ENCODE measurements at regions not wholly inside any gene's neighbourhood (a gene's known extent, or its start where the extent isn't known, plus 50 kb on each side); places are given as distances from the start of the nearest gene placed in this dataset.
"Not testable (repeated sequence)": the region's sequence is repeated elsewhere in the genome, so short reads cannot be mapped to it uniquely, and the experiment has no call there.

GRCh38 chr7:19964246-19964645 is 190.8 kb upstream of the TMEM196 start:
- FAIRE-seq (no peak), DNase-seq (ENCODE audit: low spot score in 2 of 2) (peak in 1 of 2 donors; percentile 6)

GRCh38 chr7:19963695-19964094 is 190.3 kb upstream of the TMEM196 start:
- FAIRE-seq = no peak
- no peak for DNase-seq (ENCODE audit: low spot score in 2 of 2)

- FAIRE-seq = no peak
Measured at GRCh38 chr7:19958309-19958896, 185.0 kb upstream of the TMEM196 start.

GRCh38 chr7:19957664-19958063 is 184.2 kb upstream of the TMEM196 start:
- DNase-seq (ENCODE audit: low spot score in 2 of 2) (no peak), FAIRE-seq (no peak)

More at GRCh38 chr7:19958309-19958896, 185.0 kb upstream of the TMEM196 start:
- no peak for DNase-seq (ENCODE audit: low spot score in 2 of 2)

- DNase-seq (ENCODE audit: low spot score in 2 of 2); FAIRE-seq: not testable (repeated sequence)
Measured at GRCh38 chr7:19954166-19954565, 180.7 kb upstream of the TMEM196 start.

GRCh38 chr7:19953411-19953810 is 180.0 kb upstream of the TMEM196 start:
- not testable (repeated sequence) for DNase-seq (ENCODE audit: low spot score in 2 of 2); FAIRE-seq

- DNase-seq (ENCODE audit: low spot score in 2 of 2) (no peak), FAIRE-seq (no peak)
Measured at GRCh38 chr7:19948160-19948559, 174.7 kb upstream of the TMEM196 start.

GRCh38 chr7:19944363-19945120 is 171.1 kb upstream of the TMEM196 start:
- DNase-seq (ENCODE audit: low spot score in 2 of 2) (no peak), FAIRE-seq (no peak)

- DNase-seq (ENCODE audit: low spot score in 2 of 2) (no peak), FAIRE-seq (no peak)
Measured at GRCh38 chr7:19939746-19940145, 166.3 kb upstream of the TMEM196 start.

GRCh38 chr7:19932549-19933249 is 159.3 kb upstream of the TMEM196 start:
- FAIRE-seq (no peak), DNase-seq (ENCODE audit: low spot score in 2 of 2) (no peak)

GRCh38 chr7:19930851-19931250 is 157.4 kb upstream of the TMEM196 start:
- no peak for FAIRE-seq
- DNase-seq (ENCODE audit: low spot score in 2 of 2) = no peak

- DNase-seq (ENCODE audit: low spot score in 2 of 2) (no peak), FAIRE-seq (no peak)
Measured at GRCh38 chr7:19930051-19930450, 156.6 kb upstream of the TMEM196 start.

- no peak for DNase-seq (ENCODE audit: low spot score in 2 of 2)
- FAIRE-seq = no peak
Measured at GRCh38 chr7:19928247-19928646, 154.8 kb upstream of the TMEM196 start.

- no peak for FAIRE-seq
- DNase-seq (ENCODE audit: low spot score in 2 of 2) = no peak
Measured at GRCh38 chr7:19920705-19921104, 147.3 kb upstream of the TMEM196 start.

- FAIRE-seq (no peak), DNase-seq (ENCODE audit: low spot score in 2 of 2) (no peak)
Measured at GRCh38 chr7:19920166-19920565, 146.7 kb upstream of the TMEM196 start.

- no peak for DNase-seq (ENCODE audit: low spot score in 2 of 2)
- no peak for FAIRE-seq
Measured at GRCh38 chr7:19919261-19920095, 146.1 kb upstream of the TMEM196 start.

- DNase-seq (ENCODE audit: low spot score in 2 of 2) (no peak), FAIRE-seq (no peak)
Measured at GRCh38 chr7:19916046-19916445, 142.6 kb upstream of the TMEM196 start.

GRCh38 chr7:19915596-19915995 is 142.2 kb upstream of the TMEM196 start:
- DNase-seq (ENCODE audit: low spot score in 2 of 2) (no peak), FAIRE-seq (no peak)

- DNase-seq (ENCODE audit: low spot score in 2 of 2) (no peak), FAIRE-seq (no peak)
Measured at GRCh38 chr7:19914866-19915265, 141.4 kb upstream of the TMEM196 start.

GRCh38 chr7:19900118-19900517 is 126.7 kb upstream of the TMEM196 start:
- DNase-seq (ENCODE audit: low spot score in 2 of 2) = no peak
- no peak for FAIRE-seq

- no peak for DNase-seq (ENCODE audit: low spot score in 2 of 2)
- no peak for FAIRE-seq
Measured at GRCh38 chr7:19899529-19899928, 126.1 kb upstream of the TMEM196 start.

Measured in frontal cortex (tissue), 3 donors.